Epidermal melanocyte (primary cell): ENCODE measurements at regions not wholly inside any gene's neighbourhood (a gene's known extent, or its start where the extent isn't known, plus 50 kb on each side); places are given as distances from the start of the nearest gene placed in this dataset.
"Not testable (repeated sequence)": the region's sequence is repeated elsewhere in the genome, so short reads cannot be mapped to it uniquely, and the experiment has no call there.

Experiments
- DNase-seq: peaks from one replicate; pipeline ENCODE4 v3.0.0; 2011; ENCODE audit warnings: low spot score; ENCODE audit not compliant: insufficient read length

GRCh38 chr2:21836261-21836660 is 712.5 kb downstream of the TDRD15 start:
- no peak for DNase-seq

- no peak for DNase-seq
These were observed 713.0 kb downstream of the TDRD15 start for GRCh38 chr2:21836719-21837118.

- no peak for DNase-seq
These were observed 713.6 kb downstream of the TDRD15 start for GRCh38 chr2:21837168-21837960.

GRCh38 chr2:21841341-21841740 is 717.6 kb downstream of the TDRD15 start:
- no peak for DNase-seq

GRCh38 chr2:21850367-21850766 is 726.6 kb downstream of the TDRD15 start:
- not testable (repeated sequence) for DNase-seq

GRCh38 chr2:21854938-21855337 is 731.2 kb downstream of the TDRD15 start:
- DNase-seq: no peak

GRCh38 chr2:21856708-21857107 is 732.9 kb downstream of the TDRD15 start:
- no peak for DNase-seq

GRCh38 chr2:21860907-21861306 is 737.1 kb downstream of the TDRD15 start:
- DNase-seq: no peak

GRCh38 chr2:21866316-21866715 is 742.5 kb downstream of the TDRD15 start:
- no peak for DNase-seq

GRCh38 chr2:21887881-21888280 is 764.1 kb downstream of the TDRD15 start:
- DNase-seq: no peak

GRCh38 chr2:21890041-21890440 is 766.3 kb downstream of the TDRD15 start:
- no peak for DNase-seq

- DNase-seq: no peak
These were observed 766.9 kb downstream of the TDRD15 start for GRCh38 chr2:21890716-21891115.

- no peak for DNase-seq
These were observed 767.4 kb downstream of the TDRD15 start for GRCh38 chr2:21891191-21891590.

GRCh38 chr2:21892140-21892539 is 768.4 kb downstream of the TDRD15 start:
- no peak for DNase-seq

GRCh38 chr2:21895200-21895599 is 771.4 kb downstream of the TDRD15 start:
- DNase-seq: no peak

GRCh38 chr2:21908712-21909380 is 785.1 kb downstream of the TDRD15 start:
- not testable (repeated sequence) for DNase-seq

GRCh38 chr2:21910832-21911507 is 787.2 kb downstream of the TDRD15 start:
- no peak for DNase-seq

GRCh38 chr2:21912405-21912804 is 788.6 kb downstream of the TDRD15 start:
- DNase-seq: no peak

- no peak for DNase-seq
These were observed 791.4 kb downstream of the TDRD15 start for GRCh38 chr2:21915201-21915600.

- DNase-seq: no peak
These were observed 793.3 kb downstream of the TDRD15 start for GRCh38 chr2:21916934-21917522.

GRCh38 chr2:21920721-21921120 is 797.0 kb downstream of the TDRD15 start:
- DNase-seq: no peak
